Mammary epithelial cell (primary cell): ENCODE measurements at regions not wholly inside any gene's neighbourhood (a gene's known extent, or its start where the extent isn't known, plus 50 kb on each side); places are given as distances from the start of the nearest gene placed in this dataset.

Experiments
- EZH2 ChIP-seq: IDR thresholded peaks from 2 replicates; pipeline ENCODE4 v1.6.1; 2012; ENCODE audit warnings: low read length, inconsistent platforms, borderline replicate concordance
- TF ChIP-seq, protein P1 (sequence below), 2 donors: IDR thresholded peaks in 1 of 2; conservative IDR thresholded peaks in 1 of 2; 2 replicates each; pipeline ENCODE4 v1.5.1; 2011 to 2012; ENCODE audit warnings: inconsistent platforms in 2 of 2, low read length in 2 of 2, mild to moderate bottlenecking in 2 of 2, control low read depth in 1 of 2, low read depth in 1 of 2; ENCODE audit not compliant: insufficient read depth in 1 of 2; ENCODE audit errors: extremely low read depth in 1 of 2

GRCh38 chr2:196492946-196493345 lies 146.6 kb upstream of the CCDC150 start:
- TF ChIP-seq, protein P1, sequence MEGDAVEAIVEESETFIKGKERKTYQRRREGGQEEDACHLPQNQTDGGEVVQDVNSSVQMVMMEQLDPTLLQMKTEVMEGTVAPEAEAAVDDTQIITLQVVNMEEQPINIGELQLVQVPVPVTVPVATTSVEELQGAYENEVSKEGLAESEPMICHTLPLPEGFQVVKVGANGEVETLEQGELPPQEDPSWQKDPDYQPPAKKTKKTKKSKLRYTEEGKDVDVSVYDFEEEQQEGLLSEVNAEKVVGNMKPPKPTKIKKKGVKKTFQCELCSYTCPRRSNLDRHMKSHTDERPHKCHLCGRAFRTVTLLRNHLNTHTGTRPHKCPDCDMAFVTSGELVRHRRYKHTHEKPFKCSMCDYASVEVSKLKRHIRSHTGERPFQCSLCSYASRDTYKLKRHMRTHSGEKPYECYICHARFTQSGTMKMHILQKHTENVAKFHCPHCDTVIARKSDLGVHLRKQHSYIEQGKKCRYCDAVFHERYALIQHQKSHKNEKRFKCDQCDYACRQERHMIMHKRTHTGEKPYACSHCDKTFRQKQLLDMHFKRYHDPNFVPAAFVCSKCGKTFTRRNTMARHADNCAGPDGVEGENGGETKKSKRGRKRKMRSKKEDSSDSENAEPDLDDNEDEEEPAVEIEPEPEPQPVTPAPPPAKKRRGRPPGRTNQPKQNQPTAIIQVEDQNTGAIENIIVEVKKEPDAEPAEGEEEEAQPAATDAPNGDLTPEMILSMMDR (conservative IDR thresholded peaks at IDR 0.05 in 1 of 2, IDR thresholded peaks at IDR 0.05 in 1 of 2; ENCODE audit: extremely low read depth in 1 of 2, insufficient read depth in 1 of 2, low read depth in 1 of 2, low read length in 2 of 2) = no peak
- TF ChIP-seq EZH2 = no peak
